Epithelial cell of esophagus (primary cell): ENCODE measurements at regions not wholly inside any gene's neighbourhood (a gene's known extent, or its start where the extent isn't known, plus 50 kb on each side); places are given as distances from the start of the nearest gene placed in this dataset.

Experiments
- DNase-seq: peaks from one replicate; pipeline ENCODE4 v3.0.0; 2010; ENCODE audit warnings: low read depth
- H3K4me3 ChIP-seq: 2 replicates; pipeline ENCODE4 v1.5.1; 2011; ENCODE audit warnings: mild to moderate bottlenecking, low read length, control low read depth
- TF ChIP-seq, protein P1 (sequence below): IDR thresholded peaks from 2 replicates; pipeline ENCODE4 v1.5.1; 2011; ENCODE audit warnings: low read depth, mild to moderate bottlenecking, low read length, control low read depth, inconsistent platforms; ENCODE audit not compliant: insufficient read depth; ENCODE audit errors: missing control alignments

- no peak overlapping the region for H3K4me3 ChIP-seq
- TF ChIP-seq, protein P1, sequence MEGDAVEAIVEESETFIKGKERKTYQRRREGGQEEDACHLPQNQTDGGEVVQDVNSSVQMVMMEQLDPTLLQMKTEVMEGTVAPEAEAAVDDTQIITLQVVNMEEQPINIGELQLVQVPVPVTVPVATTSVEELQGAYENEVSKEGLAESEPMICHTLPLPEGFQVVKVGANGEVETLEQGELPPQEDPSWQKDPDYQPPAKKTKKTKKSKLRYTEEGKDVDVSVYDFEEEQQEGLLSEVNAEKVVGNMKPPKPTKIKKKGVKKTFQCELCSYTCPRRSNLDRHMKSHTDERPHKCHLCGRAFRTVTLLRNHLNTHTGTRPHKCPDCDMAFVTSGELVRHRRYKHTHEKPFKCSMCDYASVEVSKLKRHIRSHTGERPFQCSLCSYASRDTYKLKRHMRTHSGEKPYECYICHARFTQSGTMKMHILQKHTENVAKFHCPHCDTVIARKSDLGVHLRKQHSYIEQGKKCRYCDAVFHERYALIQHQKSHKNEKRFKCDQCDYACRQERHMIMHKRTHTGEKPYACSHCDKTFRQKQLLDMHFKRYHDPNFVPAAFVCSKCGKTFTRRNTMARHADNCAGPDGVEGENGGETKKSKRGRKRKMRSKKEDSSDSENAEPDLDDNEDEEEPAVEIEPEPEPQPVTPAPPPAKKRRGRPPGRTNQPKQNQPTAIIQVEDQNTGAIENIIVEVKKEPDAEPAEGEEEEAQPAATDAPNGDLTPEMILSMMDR: no peak
- DNase-seq: no peak
Measured at GRCh38 chr6:15786846-15787245, 124.0 kb upstream of the DTNBP1 start.

GRCh38 chr6:15783484-15783883 is 120.7 kb upstream of the DTNBP1 start:
- TF ChIP-seq, protein P1: no peak
- H3K4me3 ChIP-seq: no peak overlapping the region
- no peak for DNase-seq

- TF ChIP-seq, protein P1: no peak
- no peak for DNase-seq
- H3K4me3 ChIP-seq: no peak overlapping the region
Measured at GRCh38 chr6:15781890-15782289, 119.1 kb upstream of the DTNBP1 start.

- no peak overlapping the region for H3K4me3 ChIP-seq
- no peak for DNase-seq
- TF ChIP-seq, protein P1: no peak
Measured at GRCh38 chr6:15781333-15781732, 118.5 kb upstream of the DTNBP1 start.

DNA sequence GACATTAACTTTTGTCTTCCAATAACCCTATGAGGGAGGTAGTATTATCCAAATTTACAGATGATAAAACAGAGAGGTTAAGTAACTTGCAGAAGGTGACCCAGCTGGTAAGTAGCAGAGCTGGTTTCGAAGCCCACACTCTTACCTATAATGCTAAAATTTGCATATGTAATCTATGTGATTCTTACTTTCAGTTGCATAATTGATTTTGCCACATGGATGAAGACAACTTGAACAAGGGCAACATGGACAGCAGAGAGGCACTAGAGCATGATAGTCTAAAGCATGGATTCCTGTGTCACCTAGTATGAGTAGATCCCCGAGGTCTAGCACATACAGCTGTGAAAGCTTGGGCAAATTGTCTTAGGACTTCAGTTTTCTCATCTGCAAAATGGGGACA is 117.6 kb upstream of the DTNBP1 start:
- no peak for DNase-seq
- TF ChIP-seq, protein P1: no peak
- H3K4me3 ChIP-seq: no peak overlapping the region

GRCh38 chr6:15779726-15780125 is 116.9 kb upstream of the DTNBP1 start:
- TF ChIP-seq, protein P1: no peak
- no peak for DNase-seq
- H3K4me3 ChIP-seq: no peak overlapping the region

GRCh38 chr6:15776458-15776980 is 113.7 kb upstream of the DTNBP1 start:
- no peak for DNase-seq
- H3K4me3 ChIP-seq: no peak overlapping the region
- TF ChIP-seq, protein P1: no peak
